ENCODE measurements at regions not wholly inside any gene's neighbourhood (a gene's known extent, or its start where the extent isn't known, plus 50 kb on each side); places are given as distances from the start of the nearest gene placed in this dataset.
"Not testable (repeated sequence)": the region's sequence is repeated elsewhere in the genome, so short reads cannot be mapped to it uniquely, and the experiment has no call there.

DNA sequence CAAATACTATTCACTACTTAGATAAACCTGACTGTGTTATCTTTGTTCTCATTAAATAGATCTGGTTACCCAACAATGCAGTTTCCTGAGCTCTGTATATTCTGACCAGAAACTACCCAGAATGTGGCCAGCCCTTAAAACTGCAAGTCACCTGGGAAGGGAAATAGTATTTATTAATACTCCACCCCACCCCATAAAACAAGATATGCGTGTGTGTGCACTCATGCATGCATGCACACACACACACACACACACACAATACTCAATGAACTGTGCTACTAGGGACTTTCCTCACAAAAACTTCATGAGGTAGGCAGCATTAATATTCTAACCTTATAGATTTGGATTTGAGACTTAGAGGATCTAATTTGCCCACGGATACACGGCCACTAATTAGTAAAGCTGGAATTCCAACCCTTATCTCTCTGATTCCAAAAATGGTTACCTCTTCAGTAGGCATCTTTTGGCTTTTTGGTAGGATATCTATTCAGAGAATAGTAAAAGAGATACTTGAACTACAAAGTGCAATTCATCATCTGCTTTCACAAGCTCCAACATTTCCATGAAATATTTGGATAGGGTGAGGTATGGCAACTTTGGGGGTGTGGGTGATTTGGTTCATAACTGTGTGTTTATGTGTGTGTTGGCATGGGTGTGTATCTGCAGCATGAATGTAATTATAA, 197.0 kb upstream of the CFAP20DC start:
- FAIRE-seq = no peak

DNA sequence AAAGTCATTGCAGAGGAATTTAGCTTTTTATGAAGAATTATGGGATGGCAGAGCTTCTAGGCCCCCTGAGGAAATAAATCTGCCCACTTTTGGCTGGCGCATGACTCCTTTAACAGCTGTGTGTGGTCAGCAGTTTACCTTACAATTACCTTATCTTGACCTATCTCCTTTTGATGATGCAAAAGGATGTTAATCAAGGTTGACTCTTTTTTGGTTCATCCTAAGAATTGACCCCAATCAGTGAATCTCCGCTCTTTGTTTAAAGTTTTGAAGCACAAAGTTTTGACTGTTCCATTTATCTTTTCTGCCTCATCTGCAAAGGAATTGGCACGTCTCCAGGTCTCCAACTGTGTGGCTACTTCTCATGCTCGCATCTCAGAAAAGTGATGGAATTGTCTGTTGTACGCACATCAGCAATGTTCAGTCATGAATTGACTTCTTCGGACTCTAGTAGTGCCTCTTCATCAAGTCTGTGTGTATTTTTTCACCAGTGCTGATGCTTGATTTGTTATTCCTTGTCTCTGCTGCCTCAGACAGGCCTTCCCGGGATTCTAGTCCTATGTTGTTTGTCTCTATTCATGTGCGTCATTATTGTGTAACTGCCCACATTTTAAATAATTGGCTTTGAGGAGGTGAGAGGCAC, 196.2 kb upstream of the CFAP20DC start:
- no peak for FAIRE-seq

DNA sequence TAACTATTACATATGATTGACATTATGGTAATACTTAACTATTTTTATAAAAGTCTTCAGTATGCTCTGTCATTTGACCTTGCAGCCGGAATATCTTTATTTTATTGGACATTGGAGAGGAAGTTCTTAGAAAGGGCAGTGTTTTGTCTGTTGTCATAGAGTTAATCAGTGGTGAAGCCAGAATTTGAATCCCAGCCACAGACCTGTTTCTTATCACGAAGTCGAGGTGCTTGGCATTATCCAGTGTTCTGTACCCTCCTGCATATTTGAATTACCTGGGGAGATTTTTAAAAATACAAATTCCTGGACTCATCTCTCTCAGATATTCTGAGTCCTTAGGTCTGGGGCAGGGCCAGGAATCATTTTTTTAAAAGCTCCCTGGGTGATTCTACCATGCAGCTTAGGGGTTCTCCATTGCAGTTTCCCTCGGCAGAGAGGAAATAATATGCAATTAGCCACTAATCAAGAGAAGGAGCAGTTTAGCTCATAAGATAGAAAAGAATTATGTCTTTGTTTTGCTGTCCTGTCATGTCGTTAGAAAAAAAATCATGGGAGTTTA, 195.6 kb upstream of the CFAP20DC start:
- no peak for FAIRE-seq

DNA sequence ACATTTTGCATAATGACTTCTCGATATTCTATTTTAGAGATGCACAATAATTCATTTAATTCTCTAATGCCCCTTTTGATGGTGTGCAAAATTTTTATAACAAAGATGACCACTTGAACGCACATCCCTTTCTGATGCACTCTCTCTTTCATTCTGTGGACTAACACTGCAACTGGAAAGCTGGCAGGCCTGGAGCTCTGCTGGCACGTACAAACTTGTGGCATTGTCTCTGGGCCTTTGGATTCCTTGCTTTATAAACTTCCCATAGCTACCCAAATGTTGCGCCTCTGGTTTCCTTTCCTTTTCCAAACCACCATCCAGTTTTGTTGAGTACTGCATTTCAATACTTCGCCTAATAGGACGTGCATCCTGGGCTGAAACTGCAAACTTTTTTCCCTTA, 194.5 kb upstream of the CFAP20DC start:
- FAIRE-seq = no peak

DNA sequence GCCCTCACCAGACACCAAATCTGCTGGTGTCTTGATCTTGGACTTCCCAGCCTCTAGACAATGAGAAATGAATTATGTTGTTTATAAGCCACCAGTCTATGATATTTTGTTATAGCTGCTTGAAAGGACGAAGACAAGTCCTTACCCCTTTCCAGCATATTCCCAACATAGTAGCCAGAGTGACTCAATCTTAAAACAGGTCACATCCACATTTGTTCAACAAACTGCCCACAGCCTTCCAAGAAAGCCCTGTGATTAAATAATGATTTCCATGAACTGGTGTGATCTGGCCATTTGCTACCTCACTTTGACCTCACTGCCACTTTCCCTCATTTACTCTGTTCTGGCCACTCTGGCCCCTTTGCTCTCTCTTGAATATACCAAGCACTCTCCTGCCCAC, 193.7 kb upstream of the CFAP20DC start:
- FAIRE-seq = no peak

DNA sequence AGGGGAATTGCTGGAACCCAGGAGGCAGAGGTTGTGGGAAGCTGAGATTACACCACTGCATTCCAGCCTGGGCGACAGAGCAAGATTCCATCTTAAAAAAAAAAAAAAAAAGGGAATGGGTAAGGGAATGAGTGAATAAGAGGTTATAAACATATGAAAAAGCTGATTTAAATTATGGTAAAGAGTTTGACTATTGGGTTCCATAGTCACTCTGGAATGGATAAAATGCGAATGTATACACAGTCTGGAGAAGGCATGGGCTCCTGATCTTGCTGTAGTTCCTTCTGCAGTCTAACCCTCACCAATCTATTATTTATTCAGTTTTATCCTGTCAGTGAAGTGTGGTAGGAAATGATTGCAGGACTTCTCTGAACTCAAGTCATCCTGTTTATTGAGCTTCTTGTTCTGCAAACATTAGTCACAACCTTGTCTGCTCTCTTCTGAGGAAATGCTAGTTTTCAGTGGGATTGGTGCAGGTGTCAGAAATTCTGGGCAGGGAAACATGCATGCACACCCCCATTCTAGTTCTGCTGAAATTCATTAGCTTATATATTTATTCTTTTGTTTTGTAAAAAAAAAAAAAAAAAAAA, 190.9 kb upstream of the CFAP20DC start:
- FAIRE-seq = no peak

DNA sequence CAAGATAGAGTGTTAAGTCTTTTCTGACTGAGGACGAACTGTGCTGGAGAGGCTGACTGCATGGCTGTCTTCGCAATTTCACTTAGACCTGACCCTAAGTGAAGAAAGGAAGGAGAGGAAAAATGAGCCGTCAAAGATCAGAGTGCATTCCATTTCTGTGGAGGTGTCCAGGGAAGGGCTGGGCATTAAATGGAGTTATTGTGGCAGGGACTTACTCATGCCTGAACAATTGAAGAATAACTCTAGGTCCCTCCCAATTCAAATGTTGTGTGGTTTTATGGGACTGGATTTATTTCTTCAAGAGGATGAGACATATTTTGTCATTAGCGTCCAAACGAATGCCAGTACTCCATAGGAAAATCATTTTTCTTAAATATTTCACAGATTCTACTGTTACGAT, 187.3 kb upstream of the CFAP20DC start:
- no peak for FAIRE-seq

DNA sequence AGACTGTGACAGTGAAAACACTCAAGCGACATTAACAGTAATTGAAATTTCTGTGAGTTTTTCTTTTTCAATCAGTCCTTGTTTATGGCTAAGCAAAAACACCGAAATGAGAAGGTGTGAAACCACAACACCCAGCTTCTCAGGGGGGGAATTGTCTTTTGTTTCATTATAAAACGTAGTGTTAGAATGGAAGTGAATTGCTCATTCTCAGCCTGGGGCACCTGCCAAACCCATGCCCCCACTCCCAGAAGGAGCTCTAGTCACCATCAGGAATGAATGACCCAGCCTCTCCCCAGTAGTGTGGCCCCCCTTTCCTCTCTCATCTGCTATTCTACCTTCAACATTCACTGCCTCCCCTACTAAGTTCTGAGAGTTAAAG, 185.8 kb upstream of the CFAP20DC start:
- no peak for FAIRE-seq

DNA sequence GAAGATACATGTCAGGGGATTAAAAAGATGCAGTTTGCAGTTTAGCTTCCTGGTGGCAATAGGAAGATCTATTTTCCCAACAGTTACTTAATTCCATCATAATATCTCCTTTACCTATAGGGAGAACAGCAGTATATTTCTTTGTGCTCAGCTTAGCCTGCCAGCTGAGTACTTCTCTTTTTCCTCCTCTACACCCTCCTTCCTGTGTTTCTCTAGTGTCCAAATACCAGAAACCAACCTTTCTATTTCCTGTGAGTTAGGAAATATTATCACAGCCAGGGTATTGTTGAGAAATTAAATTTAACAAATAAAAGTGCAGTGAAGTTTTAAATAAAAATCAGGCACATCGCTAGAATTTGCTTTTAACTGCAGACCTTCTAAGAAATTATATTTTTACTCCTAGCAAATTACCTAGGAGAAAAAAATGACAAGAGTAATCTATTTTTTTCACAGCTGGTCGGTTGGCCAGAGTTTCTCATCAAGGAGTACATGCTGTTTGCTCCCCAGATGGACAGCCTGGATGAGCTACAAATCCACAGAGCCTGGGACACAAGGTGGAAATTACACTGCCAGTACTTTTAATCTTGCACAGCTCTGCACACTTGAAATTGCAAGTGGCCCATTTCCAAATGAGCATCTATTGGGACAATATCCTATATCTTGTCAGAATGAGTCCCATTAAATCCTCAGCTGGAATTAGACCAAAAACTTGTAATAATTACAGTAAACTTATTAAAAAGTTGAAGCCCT, 185.2 kb upstream of the CFAP20DC start:
- no peak for FAIRE-seq

DNA sequence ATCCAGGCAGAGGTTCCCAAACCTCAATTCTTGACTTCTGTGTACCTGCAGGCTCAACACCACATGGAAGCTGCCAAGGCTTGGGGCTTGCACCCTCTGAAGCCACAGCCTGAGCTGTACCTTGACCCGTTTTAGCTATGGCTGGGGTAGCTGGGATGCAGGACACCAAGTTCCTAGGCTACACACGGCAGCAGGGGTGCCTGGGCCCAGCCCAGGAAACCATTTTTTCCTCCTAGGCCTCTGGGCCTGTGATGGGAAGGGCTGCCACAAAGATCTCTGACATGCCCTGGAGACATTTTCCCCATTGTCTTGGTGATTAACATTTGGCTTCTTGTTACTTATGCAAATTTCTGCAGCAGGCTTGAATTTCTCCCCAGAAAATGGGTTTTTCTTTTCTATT, 180.6 kb upstream of the CFAP20DC start:
- not testable (repeated sequence) for FAIRE-seq

DNA sequence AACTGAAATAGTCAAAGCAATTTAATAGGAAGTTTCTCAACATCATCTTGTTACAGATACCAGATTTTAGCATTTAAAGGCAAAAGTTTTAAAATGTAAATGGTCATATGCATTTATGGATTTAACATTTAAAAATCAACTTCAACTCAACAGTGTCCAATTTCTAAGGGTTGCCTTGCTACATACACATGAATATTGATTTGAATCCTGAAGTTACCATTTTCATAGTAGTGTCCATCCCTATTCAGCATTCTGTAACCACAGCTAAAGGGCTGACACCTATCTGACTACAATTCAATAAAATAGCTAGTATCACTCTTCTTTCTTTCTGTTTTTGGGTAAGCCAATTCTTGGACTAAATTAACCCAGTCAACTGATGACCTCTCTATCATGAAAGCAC, 164.0 kb upstream of the CFAP20DC start:
- no peak for FAIRE-seq

DNA sequence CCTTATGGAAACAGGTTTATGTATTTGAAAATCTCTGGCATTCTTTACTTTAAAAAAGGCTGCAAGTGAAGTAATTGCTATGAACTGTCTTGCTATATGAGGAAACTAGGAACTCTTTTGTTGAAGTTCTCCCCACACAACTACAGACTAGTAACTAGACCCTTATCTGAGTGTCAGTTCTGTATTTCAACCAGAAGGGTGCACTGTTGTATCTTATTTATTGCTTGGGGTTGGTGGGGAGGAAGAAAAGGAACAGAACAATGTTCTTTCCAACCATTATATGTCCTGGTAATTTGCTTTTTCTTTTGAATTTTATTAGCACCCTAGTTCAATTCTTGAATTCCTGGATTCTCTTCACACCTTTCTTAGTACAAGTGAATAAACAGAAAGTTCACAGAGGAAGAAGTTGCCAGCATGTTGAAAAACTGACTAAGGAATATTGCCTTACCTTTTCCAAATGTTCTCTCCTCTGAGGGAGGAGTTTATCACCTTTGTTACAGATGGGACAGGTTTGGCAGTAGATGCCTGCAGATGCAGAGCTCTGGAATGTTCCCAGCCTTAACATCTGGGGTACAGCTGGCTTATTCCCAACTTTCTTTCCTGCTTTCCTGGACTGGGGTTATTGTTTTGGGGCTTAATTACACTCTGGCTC, 162.4 kb upstream of the CFAP20DC start:
- peak; percentile 83 for FAIRE-seq

DNA sequence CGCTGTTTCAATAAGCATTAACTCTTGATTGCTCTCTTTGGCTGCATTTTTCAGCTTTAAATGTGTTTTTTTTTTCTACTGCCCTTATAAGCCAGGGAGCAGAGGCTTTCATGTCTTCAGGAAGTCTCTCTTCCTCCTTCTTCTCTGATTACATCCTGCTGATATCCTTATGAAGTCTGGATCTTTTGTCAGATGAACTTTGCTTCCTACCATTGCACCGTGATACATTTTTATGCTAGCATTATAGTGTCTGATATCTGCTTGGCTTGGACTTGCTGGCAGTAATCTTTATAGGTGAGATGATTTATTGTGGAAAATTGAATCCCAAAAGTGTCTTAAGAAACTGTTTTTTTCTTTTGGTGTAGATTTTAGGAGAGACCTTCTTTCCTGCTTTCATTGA, 160.4 kb upstream of the CFAP20DC start:
- FAIRE-seq = no peak

DNA sequence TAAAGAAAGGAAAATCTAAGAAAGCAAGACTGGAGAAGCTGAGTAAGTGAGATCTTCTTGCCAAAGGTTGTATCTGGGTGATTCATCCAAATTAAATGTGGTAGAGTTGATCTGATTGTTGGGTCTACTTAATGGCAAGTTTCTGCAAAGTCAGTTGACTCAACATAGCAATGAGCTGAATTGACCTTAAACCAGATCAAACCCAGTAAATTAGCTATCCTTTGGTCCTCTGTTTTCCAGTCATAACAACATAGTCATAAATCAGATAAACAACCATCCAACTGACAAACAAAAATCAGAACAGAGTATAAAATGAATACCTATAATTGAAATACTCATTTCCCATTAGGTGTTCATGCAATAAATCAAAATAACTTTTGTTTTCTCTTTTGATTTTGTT, 142.6 kb upstream of the CFAP20DC start:
- FAIRE-seq = no peak

DNA sequence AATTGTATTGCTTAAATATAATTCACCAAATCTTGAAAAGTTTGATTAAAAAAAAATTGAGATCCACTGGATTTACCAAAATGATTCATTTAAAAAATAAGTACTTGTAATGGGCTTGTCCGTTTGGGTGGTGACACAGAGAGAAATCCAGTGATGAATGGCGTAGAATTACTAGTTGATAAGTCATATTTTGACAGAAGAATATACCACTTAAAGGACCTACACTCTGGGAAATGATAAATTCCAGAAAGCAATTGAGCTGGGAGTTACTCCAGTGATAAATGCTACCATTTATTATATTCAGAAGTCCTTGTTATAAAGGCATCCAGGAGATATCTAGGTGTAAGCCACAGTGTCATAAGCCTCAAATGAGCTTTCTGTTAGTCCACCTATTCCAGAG, 141.8 kb upstream of the CFAP20DC start:
- no peak for FAIRE-seq

DNA sequence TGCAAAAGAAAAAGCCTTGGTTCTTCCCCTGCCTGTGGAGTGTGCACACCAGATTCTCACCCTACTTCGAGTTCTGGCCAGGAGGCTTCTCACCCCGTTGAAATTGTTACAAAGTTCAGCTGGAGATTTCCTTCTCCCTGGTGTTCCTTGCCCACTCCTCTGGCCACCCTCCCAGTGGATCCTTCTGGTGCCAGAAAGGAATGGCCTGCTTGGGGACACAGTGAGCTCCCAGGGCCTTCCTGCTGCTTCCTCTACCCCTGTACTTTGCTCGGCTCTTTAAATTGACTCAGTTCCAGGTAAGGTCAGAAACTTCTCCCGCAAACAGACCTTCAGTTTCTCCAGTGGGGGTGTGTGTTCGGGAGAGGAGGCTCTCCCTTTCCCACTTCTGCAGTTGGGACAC, 140.1 kb upstream of the CFAP20DC start:
- no peak for FAIRE-seq

DNA sequence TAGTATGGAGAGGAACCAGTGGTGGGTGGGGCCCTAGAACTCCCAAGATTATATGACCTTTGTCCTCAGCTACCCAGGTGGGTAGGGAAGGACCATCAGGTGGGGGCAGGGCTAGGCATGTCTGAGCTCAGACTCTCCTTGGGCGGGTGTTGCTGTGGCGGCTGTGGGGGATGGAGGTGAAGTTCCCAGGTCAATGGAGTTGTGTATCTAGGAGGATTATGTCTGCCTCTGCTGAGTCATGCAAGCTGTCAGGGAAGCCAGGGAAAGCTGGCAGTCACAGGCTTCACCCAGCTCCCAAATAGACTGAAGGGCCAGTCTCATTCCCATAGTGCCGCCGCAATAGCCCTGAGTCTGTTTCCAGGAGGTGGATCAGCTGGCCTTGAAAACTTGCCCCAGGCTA, 139.7 kb upstream of the CFAP20DC start:
- FAIRE-seq = no peak

DNA sequence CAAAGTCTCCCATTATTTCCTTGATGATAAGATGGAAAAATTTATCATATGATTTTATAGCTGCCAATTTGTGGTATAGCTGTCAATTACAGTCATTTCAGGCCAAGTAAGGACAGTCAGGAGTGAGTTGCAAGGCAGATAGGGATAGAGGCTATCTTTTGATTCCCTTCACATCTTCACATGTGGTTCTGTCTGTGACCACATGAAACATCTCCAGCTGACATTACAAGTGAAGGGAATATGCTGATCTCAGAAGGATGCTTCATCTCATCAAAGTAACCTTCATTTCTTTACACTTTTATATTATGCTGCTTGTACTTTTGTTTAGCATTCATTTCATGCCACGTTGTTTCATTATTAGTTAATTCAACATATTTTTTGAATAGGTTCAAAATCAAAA, 136.9 kb upstream of the CFAP20DC start:
- no peak for FAIRE-seq

DNA sequence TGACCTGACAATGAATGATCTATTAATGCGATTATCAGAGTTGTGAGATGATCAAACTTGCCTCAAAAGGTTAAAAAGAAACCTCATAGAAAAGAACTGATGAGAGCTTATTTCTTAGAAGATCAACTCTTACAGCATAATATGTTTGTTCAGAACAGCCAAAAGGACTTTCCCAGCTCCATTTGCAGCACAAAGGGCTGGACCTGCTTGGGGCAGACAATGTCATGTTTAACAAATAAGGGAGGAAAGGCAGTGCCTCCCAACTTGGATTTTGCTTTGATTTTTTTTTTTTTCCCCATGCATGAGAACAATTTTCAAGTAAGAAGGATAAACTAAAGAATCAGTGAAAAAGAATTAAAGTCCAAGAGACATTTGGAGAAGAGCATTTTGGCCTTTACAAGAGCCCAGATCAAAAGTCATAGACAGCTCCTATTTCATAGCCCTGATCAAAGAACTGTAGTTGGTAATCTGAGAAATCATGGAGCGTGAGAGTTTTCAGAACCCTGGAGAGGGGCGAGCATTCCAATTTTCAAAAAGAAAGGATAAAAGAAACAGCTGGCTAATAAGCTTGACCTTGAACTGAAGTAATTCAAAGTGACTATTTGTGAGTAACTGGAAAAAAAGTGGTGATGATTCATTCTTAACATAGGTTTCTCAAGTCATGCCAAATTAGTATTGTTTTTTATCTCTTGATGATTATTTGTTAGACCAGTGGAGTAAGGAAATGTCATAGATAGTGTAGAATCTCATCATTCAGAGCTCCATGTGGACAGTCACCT, 136.0 kb upstream of the CFAP20DC start:
- no peak for FAIRE-seq

DNA sequence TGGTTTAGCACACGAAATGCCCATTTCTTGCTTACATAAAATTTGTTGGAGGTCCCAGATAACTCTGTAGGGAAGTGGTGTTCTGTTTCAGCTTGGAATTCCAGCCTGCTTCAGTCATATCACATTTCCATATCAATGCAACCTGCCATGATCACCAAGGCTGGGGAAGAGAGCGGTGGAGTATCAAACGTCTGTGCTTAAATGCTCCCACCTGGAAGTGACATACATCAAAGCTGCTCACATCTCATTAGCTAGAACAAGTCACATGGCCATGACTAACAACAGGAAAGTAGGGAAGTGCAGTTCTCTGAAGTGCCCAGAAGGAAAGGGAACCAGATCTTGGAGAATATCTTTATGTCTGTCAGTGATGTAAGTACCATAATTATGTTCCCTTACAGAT, 130.2 kb upstream of the CFAP20DC start:
- FAIRE-seq = no peak

DNA sequence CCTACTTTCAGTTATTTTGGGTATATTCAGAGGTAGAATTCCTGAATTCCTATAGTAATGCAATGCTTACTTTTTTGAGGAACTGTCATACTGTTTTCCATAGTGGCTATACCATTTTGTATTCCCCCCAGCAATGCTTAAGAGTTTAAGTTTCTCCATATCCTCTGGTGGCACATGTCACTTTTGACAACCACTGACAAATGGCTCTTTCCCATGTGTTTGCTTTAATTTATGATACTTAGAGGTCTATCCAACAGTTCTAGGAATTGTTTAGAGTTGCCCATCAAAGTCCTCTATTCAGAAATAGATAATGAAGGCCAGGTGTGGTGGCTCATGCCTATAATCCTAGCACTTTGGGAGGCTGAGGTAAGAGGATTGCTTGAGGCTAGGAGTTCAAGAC, 128.9 kb upstream of the CFAP20DC start:
- no peak for FAIRE-seq

DNA sequence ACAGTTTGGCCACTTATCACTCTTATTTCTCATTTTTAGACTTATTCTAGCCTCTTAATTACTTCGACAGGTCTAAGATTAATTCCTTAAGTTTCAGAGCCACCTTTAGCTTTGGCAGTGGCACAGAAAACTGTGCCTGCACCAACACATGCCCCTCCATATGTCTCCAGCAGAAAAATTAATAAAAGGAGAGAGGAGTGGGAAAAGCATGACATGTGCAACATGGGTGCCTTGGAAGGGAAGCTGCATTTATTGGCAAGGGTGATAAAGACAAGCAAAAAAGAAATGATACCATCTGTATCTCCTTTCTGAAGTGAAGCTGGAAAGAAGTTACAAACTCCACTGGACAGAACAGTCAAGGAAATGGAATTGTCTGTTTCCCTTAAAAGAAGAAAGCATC, 121.7 kb upstream of the CFAP20DC start:
- FAIRE-seq = no peak

Data from TTC549 (cell line).